ENCODE measurements at regions not wholly inside any gene's neighbourhood (a gene's known extent, or its start where the extent isn't known, plus 50 kb on each side); places are given as distances from the start of the nearest gene placed in this dataset.
A peak's percentile ranks its signal among the peaks of the same experiment; 100 is the strongest.
"Not testable (repeated sequence)": the region's sequence is repeated elsewhere in the genome, so short reads cannot be mapped to it uniquely, and the experiment has no call there.

GRCh38 chr12:131576734-131577133, 134.2 kb upstream of the SFSWAP start:
- TF ChIP-seq E2F4 (CRISPR knock-in tag; IDR thresholded peaks at IDR 0.05; ENCODE audit: low read depth); GTF2F1 (IDR thresholded peaks at IDR 0.05; ENCODE audit: low read depth, low read length); RHOXF2B (CRISPR knock-in tag; conservative IDR thresholded peaks at IDR 0.05); ZNF398 (CRISPR knock-in tag; IDR thresholded peaks at IDR 0.05); FOXJ2 (tag; IDR thresholded peaks at IDR 0.05); HOMEZ (CRISPR knock-in tag; IDR thresholded peaks at IDR 0.05); ZBTB43 (CRISPR knock-in tag; IDR thresholded peaks at IDR 0.05); CHD1 (IDR thresholded peaks at IDR 0.05; ENCODE audit: low read length); CREB1 (IDR thresholded peaks at IDR 0.05); CREB1 (CRISPR knock-in tag; IDR thresholded peaks at IDR 0.05); NR3C1 (CRISPR knock-in tag; IDR thresholded peaks at IDR 0.05): not testable (repeated sequence)
- TF ChIP-seq CTCF (IDR thresholded peaks at IDR 0.05 in 2 of 3, conservative IDR thresholded peaks at IDR 0.05 in 1 of 3; ENCODE audit: insufficient read depth in 2 of 3, low read depth in 1 of 3, low read length in 3 of 3), result peak in 1 of 3 experiments; percentile 31; a peak in 1 of 6 replicates
